OCI-LY3 (cell line): ENCODE measurements at regions not wholly inside any gene's neighbourhood (a gene's known extent, or its start where the extent isn't known, plus 50 kb on each side); places are given as distances from the start of the nearest gene placed in this dataset.

Experiments used
- EZH2phosphoT487 ChIP-seq: fragments of 200-600 bp; shearing (Covaris generic); IDR thresholded peaks from 2 replicates; pipeline ENCODE4 v1.6.1; 2018; ENCODE audit warnings: antibody characterized with exemption, mixed run types, low read depth
- TF ChIP-seq, protein P1 (sequence below): fragments of 200-600, 300-600 bp; sonication (generic); IDR thresholded peaks from 2 replicates; pipeline ENCODE4 v1.5.1; 2014; ENCODE audit warnings: antibody characterized with exemption, low read length, low read depth

DNA sequence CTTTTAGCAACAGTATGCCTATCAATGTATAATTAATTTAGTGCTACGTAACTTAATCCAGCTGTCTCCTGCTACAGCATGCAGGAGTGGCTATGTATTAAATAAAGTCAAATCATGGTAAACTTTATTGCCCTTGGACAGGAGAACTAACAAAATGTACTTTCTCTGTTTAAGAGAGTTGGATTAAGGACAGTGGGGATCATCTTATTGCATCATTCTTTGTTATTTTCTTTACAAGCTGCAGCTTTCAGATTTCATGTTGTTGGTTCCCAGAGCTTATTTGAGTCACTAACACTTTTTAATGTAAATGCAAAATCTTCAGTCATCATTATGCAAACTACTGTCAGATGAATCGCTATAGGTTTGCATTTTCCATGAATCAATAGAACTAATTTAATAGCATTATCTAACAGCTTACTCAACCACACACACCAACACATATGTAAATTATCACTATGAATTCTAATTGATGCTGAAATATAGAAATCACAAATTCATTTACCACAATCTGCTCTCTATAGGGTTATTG is 424.7 kb downstream of the MMUT start:
- TF ChIP-seq, protein P1, sequence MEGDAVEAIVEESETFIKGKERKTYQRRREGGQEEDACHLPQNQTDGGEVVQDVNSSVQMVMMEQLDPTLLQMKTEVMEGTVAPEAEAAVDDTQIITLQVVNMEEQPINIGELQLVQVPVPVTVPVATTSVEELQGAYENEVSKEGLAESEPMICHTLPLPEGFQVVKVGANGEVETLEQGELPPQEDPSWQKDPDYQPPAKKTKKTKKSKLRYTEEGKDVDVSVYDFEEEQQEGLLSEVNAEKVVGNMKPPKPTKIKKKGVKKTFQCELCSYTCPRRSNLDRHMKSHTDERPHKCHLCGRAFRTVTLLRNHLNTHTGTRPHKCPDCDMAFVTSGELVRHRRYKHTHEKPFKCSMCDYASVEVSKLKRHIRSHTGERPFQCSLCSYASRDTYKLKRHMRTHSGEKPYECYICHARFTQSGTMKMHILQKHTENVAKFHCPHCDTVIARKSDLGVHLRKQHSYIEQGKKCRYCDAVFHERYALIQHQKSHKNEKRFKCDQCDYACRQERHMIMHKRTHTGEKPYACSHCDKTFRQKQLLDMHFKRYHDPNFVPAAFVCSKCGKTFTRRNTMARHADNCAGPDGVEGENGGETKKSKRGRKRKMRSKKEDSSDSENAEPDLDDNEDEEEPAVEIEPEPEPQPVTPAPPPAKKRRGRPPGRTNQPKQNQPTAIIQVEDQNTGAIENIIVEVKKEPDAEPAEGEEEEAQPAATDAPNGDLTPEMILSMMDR, result no peak
- no peak for TF ChIP-seq EZH2phosphoT487
